Naive thymus-derived CD4-positive, alpha-beta T cell (primary cell): ENCODE measurements at regions not wholly inside any gene's neighbourhood (a gene's known extent, or its start where the extent isn't known, plus 50 kb on each side); places are given as distances from the start of the nearest gene placed in this dataset.

ENCODE experiments used
- ATAC-seq: fragments of 150-1000 bp; cut with Tn5 transposase; 2 replicates; pipeline ENCODE4 v1.10.0; 2021; ENCODE audit warnings: mild to moderate bottlenecking, moderate library complexity
- CTCF ChIA-PET: fragments of 350-600 bp; sonication (Branson Sonifier 250); formaldehyde crosslinking; loops from one replicate; lab custom pipeline; 2021; ENCODE audit warnings: antibody characterized with exemption; lab: Charles Lee
- POLR2A ChIA-PET: fragments of 350-600 bp; sonication (Branson Sonifier 250); formaldehyde crosslinking; loops from one replicate; lab custom pipeline; 2021; ENCODE audit warnings: antibody characterized with exemption, inconsistent platforms; lab: Charles Lee
- DNase-seq, 9 donors: peaks; one replicate each; pipeline versions ENCODE4 v3.0.0 to v3.0.0-alpha.2; 2020 to 2022; ENCODE audit warnings: mixed read lengths in 1 of 9
- H3K27ac ChIP-seq: one replicate; pipeline ENCODE4 v1.7.0; 2013; ENCODE audit warnings: mild to moderate bottlenecking, low read depth, low read length, moderate library complexity
- H3K27me3 ChIP-seq, 2 donors: one replicate each; pipeline ENCODE4 v1.7.0; 2013; ENCODE audit warnings: low read length in 2 of 2, mild to moderate bottlenecking in 2 of 2, moderate library complexity in 2 of 2; ENCODE audit not compliant: control insufficient read depth in 2 of 2, insufficient read depth in 2 of 2
- H3K36me3 ChIP-seq, 3 experiments: 1 replicate in 2 of 3; 2 replicates in 1 of 3; pipeline ENCODE4 v1.7.0; 2013; ENCODE audit warnings: low read length in 3 of 3, mild to moderate bottlenecking in 3 of 3, moderate library complexity in 1 of 3; ENCODE audit not compliant: insufficient read depth in 3 of 3, control insufficient read depth in 2 of 3
- H3K4me1 ChIP-seq, 2 donors: one replicate each; pipeline ENCODE4 v1.7.0; 2013; ENCODE audit warnings: low read length in 2 of 2, mild to moderate bottlenecking in 2 of 2, moderate library complexity in 1 of 2; ENCODE audit not compliant: control insufficient read depth in 2 of 2, insufficient read depth in 2 of 2
- H3K4me3 ChIP-seq: 2 replicates; pipeline ENCODE4 v1.7.0; 2013; ENCODE audit warnings: mild to moderate bottlenecking, low read length
- H3K9me3 ChIP-seq, 3 experiments: 1 replicate in 2 of 3; 2 replicates in 1 of 3; pipeline ENCODE4 v1.7.0; 2013; ENCODE audit warnings: low read length in 3 of 3; ENCODE audit not compliant: control insufficient read depth in 2 of 3
- H3K27ac Mint-ChIP-seq, 9 donors: one replicate each; pipeline ENCODE4 v1.8.0; 2020 to 2022; ENCODE audit warnings: mixed read lengths in 9 of 9, mild to moderate bottlenecking in 8 of 9, moderate library complexity in 5 of 9, inconsistent platforms in 2 of 9
- H3K27me3 Mint-ChIP-seq, 5 donors: one replicate each; pipeline ENCODE4 v1.8.0; 2021 to 2022; ENCODE audit warnings: mixed read lengths in 5 of 5, mild to moderate bottlenecking in 1 of 5
- H3K36me3 Mint-ChIP-seq, 5 donors: one replicate each; pipeline ENCODE4 v1.8.0; 2020 to 2022; ENCODE audit warnings: mixed read lengths in 5 of 5, mild to moderate bottlenecking in 3 of 5, inconsistent platforms in 1 of 5
- H3K4me1 Mint-ChIP-seq, 7 donors: one replicate each; pipeline ENCODE4 v1.8.0; 2020 to 2022; ENCODE audit warnings: mixed read lengths in 7 of 7, mild to moderate bottlenecking in 3 of 7, inconsistent platforms in 1 of 7
- H3K4me3 Mint-ChIP-seq, 10 donors: one replicate each; pipeline ENCODE4 v1.8.0; 2020 to 2022; ENCODE audit warnings: mild to moderate bottlenecking in 10 of 10, mixed read lengths in 10 of 10, moderate library complexity in 6 of 10, inconsistent platforms in 2 of 10
- H3K9me3 Mint-ChIP-seq, 11 donors: one replicate each; pipeline ENCODE4 v1.8.0; 2020 to 2022; ENCODE audit warnings: mixed read lengths in 11 of 11, mild to moderate bottlenecking in 4 of 11, inconsistent platforms in 1 of 11, moderate library complexity in 1 of 11
- intact Hi-C, 2 donors: fragments of 100-400 bp; cut with micrococcal nuclease; formaldehyde crosslinking; loops; one replicate each; pipeline ENCODE4 v1.15.1; 2023

- H3K4me3 ChIP-seq: no peak overlapping the region
- Mint-ChIP-seq H3K4me1 (peaks cover 0 to 13% (median 2%) of the 10 kb centered on the region in 7 donors), H3K27me3 (no peaks in the 10 kb centered on the region), H3K9me3 (no peaks in the 10 kb centered on the region), H3K27ac (no peak overlapping the region), H3K36me3 (peaks cover 0 to 4% (median 0%) of the 10 kb centered on the region in 5 donors), H3K4me3 (no peak overlapping the region)
- H3K9me3 ChIP-seq: no peaks in the 10 kb centered on the region
- ChIA-PET CTCF (no interaction called here), POLR2A (no interaction called here)
- H3K4me1 ChIP-seq: no peaks in the 10 kb centered on the region
- no peak overlapping the region for H3K27ac ChIP-seq
- no peaks in the 10 kb centered on the region for H3K36me3 ChIP-seq
- intact Hi-C loops: no loop called here
- H3K27me3 ChIP-seq: no peaks in the 10 kb centered on the region
- ATAC-seq (no peak), DNase-seq (no peak)
Observed at GRCh38 chr2:144042751-144043150, 477.2 kb downstream of the ZEB2 start.

- CTCF ChIA-PET: no interaction called here
Observed at GRCh38 chr2:144041612-144042011, 478.3 kb downstream of the ZEB2 start.

GRCh38 chr2:144040834-144041233 lies 479.1 kb downstream of the ZEB2 start:
- no peak overlapping the region for H3K4me3 ChIP-seq
- H3K4me1 Mint-ChIP-seq: peaks cover 0 to 13% (median 2%) of the 10 kb centered on the region in 7 donors
- H3K27ac Mint-ChIP-seq: no peak overlapping the region
- intact Hi-C loops: no loop called here
- H3K36me3 Mint-ChIP-seq: peaks cover 0 to 4% (median 0%) of the 10 kb centered on the region in 5 donors
- no peaks in the 10 kb centered on the region for H3K9me3 ChIP-seq
- no peak overlapping the region for H3K4me3 Mint-ChIP-seq
- peaks cover 0 to 2% (median 0%) of the 10 kb centered on the region in 11 donors for H3K9me3 Mint-ChIP-seq
- no peaks in the 10 kb centered on the region for H3K36me3 ChIP-seq
- POLR2A ChIA-PET: no interaction called here
- H3K27ac ChIP-seq: no peak overlapping the region
- CTCF ChIA-PET: no interaction called here
- DNase-seq (no peak), ATAC-seq (no peak)
- H3K27me3 Mint-ChIP-seq: no peaks in the 10 kb centered on the region
- H3K27me3 ChIP-seq: no peaks in the 10 kb centered on the region
- no peaks in the 10 kb centered on the region for H3K4me1 ChIP-seq

More at GRCh38 chr2:144041612-144042011, 478.3 kb downstream of the ZEB2 start:
- intact Hi-C loops: no loop called here
- POLR2A ChIA-PET: no interaction called here
- no peak for DNase-seq
- H3K4me1 Mint-ChIP-seq: peaks cover 0 to 13% (median 2%) of the 10 kb centered on the region in 7 donors
- Histone ChIP-seq H3K36me3 (no peaks in the 10 kb centered on the region), H3K9me3 (no peaks in the 10 kb centered on the region), H3K27ac (no peak overlapping the region), H3K4me3 (no peak overlapping the region), H3K4me1 (no peaks in the 10 kb centered on the region), H3K27me3 (no peaks in the 10 kb centered on the region)
- H3K36me3 Mint-ChIP-seq: peaks cover 0 to 4% (median 0%) of the 10 kb centered on the region in 5 donors
- H3K27me3 Mint-ChIP-seq: no peaks in the 10 kb centered on the region
- no peak for ATAC-seq
- H3K27ac Mint-ChIP-seq: no peak overlapping the region
- no peak overlapping the region for H3K4me3 Mint-ChIP-seq
- peaks cover 0 to 2% (median 0%) of the 10 kb centered on the region in 11 donors for H3K9me3 Mint-ChIP-seq

GRCh38 chr2:144032566-144032965 lies 487.4 kb downstream of the ZEB2 start:
- Histone ChIP-seq H3K4me3 (no peak overlapping the region), H3K36me3 (no peaks in the 10 kb centered on the region), H3K9me3 (no peaks in the 10 kb centered on the region), H3K4me1 (no peaks in the 10 kb centered on the region), H3K27ac (no peak overlapping the region), H3K27me3 (no peaks in the 10 kb centered on the region)
- Mint-ChIP-seq H3K4me1 (peaks cover 0 to 2% (median 0%) of the 10 kb centered on the region in 7 donors), H3K9me3 (peaks cover 0 to 5% (median 0%) of the 10 kb centered on the region in 11 donors), H3K36me3 (peaks cover 0 to 5% (median 0%) of the 10 kb centered on the region in 5 donors), H3K4me3 (no peak overlapping the region), H3K27me3 (no peaks in the 10 kb centered on the region), H3K27ac (no peak overlapping the region)
- CTCF ChIA-PET: no interaction called here
- intact Hi-C loops: no loop called here
- POLR2A ChIA-PET: no interaction called here
- ATAC-seq: no peak
- no peak for DNase-seq

- Mint-ChIP-seq H3K9me3 (peaks cover 0 to 5% (median 0%) of the 10 kb centered on the region in 11 donors), H3K27me3 (no peaks in the 10 kb centered on the region), H3K36me3 (peaks cover 0 to 10% (median 0%) of the 10 kb centered on the region in 5 donors), H3K4me3 (no peak overlapping the region), H3K4me1 (peaks cover 0 to 2% (median 0%) of the 10 kb centered on the region in 7 donors), H3K27ac (no peak overlapping the region)
- ATAC-seq: no peak
- ChIA-PET POLR2A (no interaction called here), CTCF (no interaction called here)
- H3K9me3 ChIP-seq: no peaks in the 10 kb centered on the region
- no peaks in the 10 kb centered on the region for H3K27me3 ChIP-seq
- intact Hi-C loops: no loop called here
- no peaks in the 10 kb centered on the region for H3K36me3 ChIP-seq
- H3K27ac ChIP-seq: no peak overlapping the region
- H3K4me3 ChIP-seq: no peak overlapping the region
- no peak for DNase-seq
- no peaks in the 10 kb centered on the region for H3K4me1 ChIP-seq
Observed at GRCh38 chr2:144030791-144031190, 489.1 kb downstream of the ZEB2 start.

GRCh38 chr2:144027593-144027992 lies 492.3 kb downstream of the ZEB2 start:
- Histone ChIP-seq H3K27ac (no peak overlapping the region), H3K36me3 (no peaks in the 10 kb centered on the region), H3K4me1 (no peaks in the 10 kb centered on the region), H3K9me3 (no peaks in the 10 kb centered on the region), H3K4me3 (no peak overlapping the region), H3K27me3 (no peaks in the 10 kb centered on the region)
- H3K4me3 Mint-ChIP-seq: no peak overlapping the region
- DNase-seq (no peak), ATAC-seq (no peak)
- H3K9me3 Mint-ChIP-seq: peaks cover 0 to 1% (median 0%) of the 10 kb centered on the region in 11 donors
- intact Hi-C loops: no loop called here
- ChIA-PET CTCF (no interaction called here), POLR2A (no interaction called here)
- no peaks in the 10 kb centered on the region for H3K27me3 Mint-ChIP-seq
- H3K27ac Mint-ChIP-seq: no peak overlapping the region
- H3K4me1 Mint-ChIP-seq: peaks cover 0 to under 1% (median 0%) of the 10 kb centered on the region in 7 donors
- peaks cover 0 to 5% (median 0%) of the 10 kb centered on the region in 5 donors for H3K36me3 Mint-ChIP-seq

GRCh38 chr2:144026753-144027152 lies 493.2 kb downstream of the ZEB2 start:
- H3K9me3 Mint-ChIP-seq: peaks cover 0 to 2% (median 0%) of the 10 kb centered on the region in 11 donors
- no peaks in the 10 kb centered on the region for H3K9me3 ChIP-seq
- CTCF ChIA-PET: no interaction called here
- H3K4me1 ChIP-seq: no peaks in the 10 kb centered on the region
- peaks cover 0 to 13% (median 0%) of the 10 kb centered on the region in 5 donors for H3K36me3 Mint-ChIP-seq
- intact Hi-C loops: no loop called here
- no peak overlapping the region for H3K27ac ChIP-seq
- H3K4me1 Mint-ChIP-seq: no peaks in the 10 kb centered on the region
- no peak for DNase-seq
- no peaks in the 10 kb centered on the region for H3K36me3 ChIP-seq
- no peaks in the 10 kb centered on the region for H3K27me3 ChIP-seq
- no peak overlapping the region for H3K4me3 Mint-ChIP-seq
- H3K4me3 ChIP-seq: no peak overlapping the region
- no peak overlapping the region for H3K27ac Mint-ChIP-seq
- POLR2A ChIA-PET: no interaction called here
- no peak for ATAC-seq
- no peaks in the 10 kb centered on the region for H3K27me3 Mint-ChIP-seq
